GM18951 (cell line): ENCODE measurements at regions not wholly inside any gene's neighbourhood (a gene's known extent, or its start where the extent isn't known, plus 50 kb on each side); places are given as distances from the start of the nearest gene placed in this dataset.

Experiments
- POLR2A ChIP-seq: IDR thresholded peaks from 4 replicates; pipeline ENCODE4 v1.6.1; 2011; ENCODE audit warnings: mild to moderate bottlenecking; ENCODE audit not compliant: insufficient read length, insufficient read depth; ENCODE audit errors: extremely low read depth
- in situ Hi-C: fragments of 300-500 bp; cut with MboI; formaldehyde crosslinking; loops from one replicate; pipeline ENCODE4 v1.12.0; 2022; ENCODE audit warnings: low sequenced_read_pairs, mixed read lengths, inconsistent platforms; ENCODE audit not compliant: unreplicated experiment

DNA sequence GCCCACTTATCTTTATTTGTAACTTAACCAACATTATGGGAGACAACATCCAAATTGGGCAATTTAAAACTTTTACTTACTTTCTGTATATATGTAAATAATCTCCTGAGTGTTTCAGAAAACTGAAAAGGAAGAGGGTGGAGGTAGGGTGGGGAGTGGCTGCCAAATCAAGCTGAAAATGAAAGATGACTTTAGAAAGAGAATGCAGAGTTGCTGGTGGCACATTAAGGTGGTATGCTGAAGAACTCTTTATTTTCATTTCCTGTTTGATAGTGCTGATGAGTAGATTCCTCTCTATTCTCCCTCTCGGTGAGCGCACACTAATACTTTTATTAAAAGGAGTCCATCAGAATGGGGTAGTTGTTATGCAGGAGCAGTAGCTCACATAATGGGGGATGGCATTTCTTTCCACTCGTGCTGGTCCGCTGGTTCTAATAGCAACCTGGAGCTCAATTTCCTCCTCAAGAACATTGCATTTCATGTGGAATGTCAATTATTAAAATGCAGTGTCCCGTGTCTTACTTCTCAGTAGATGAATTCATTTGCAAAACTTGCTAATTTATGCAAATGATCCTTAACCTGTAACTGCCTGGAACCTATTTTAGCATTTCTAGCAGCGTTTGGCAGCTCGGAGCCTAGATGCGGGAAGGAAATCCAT lies 466.9 kb upstream of the HNRNPA3 start:
- in situ Hi-C loops: no loop called here

DNA sequence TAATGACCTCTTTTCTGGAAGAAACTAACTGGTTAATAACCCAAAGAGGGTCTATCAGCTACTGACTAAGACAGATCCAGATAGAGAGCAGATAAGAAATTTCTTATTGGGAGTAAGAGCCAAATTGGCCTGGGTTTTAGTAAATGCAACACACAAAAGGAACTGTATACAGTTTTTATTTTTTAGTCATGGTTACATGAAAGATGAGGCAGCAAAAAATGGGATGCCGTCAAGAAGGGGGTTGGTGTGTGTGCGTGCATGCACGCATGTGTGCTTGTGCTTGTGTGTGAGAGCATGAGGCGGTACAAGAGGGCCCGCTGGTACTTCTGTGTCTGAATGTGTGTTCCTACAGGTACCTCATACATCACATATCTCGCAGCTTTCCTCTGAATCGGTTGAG lies 466.2 kb upstream of the HNRNPA3 start:
- in situ Hi-C loops: no loop called here
- TF ChIP-seq POLR2A: no peak

More for the DNA sequence above, 466.9 kb upstream of the HNRNPA3 start:
- no peak for TF ChIP-seq POLR2A

DNA sequence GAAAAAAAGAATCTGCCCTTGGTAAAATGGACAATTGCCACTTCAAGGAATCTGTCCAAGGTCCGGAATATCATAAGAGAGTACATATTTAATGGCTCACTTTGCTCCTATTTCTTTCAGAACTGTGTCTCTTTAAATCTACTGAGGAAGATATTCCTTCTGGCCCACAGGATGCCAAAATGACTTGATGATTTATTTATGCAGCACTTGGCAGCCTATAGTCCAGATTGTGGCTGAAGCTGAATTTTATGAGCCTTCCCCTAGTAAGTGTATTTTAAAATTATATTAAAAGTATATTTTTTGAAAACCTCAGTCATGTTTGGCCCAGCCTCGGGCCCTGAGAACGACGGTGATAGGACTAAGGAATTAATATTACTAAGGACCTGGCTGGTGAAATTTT lies 465.1 kb upstream of the HNRNPA3 start:
- TF ChIP-seq POLR2A: no peak
- in situ Hi-C loops: no loop called here

DNA sequence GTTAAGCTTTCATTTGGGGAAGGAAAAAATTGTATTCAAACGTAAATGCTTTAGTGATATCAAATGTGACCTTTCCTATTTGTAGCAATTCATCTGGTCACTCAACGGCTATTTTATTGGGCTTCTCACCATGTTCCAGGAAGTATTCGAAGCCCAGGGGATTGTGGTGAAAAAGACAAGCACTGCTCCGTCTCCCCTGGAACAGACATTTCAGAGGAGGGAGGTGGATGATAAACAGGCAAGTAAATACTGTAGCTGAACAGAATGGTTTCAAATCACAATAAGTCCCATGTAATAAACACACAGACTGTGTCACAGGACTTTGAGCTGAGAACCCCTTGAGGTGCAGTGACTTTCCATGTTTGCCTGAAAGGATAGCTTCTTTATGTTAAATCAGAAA lies 464.7 kb upstream of the HNRNPA3 start:
- in situ Hi-C loops: no loop called here
- no peak for TF ChIP-seq POLR2A

DNA sequence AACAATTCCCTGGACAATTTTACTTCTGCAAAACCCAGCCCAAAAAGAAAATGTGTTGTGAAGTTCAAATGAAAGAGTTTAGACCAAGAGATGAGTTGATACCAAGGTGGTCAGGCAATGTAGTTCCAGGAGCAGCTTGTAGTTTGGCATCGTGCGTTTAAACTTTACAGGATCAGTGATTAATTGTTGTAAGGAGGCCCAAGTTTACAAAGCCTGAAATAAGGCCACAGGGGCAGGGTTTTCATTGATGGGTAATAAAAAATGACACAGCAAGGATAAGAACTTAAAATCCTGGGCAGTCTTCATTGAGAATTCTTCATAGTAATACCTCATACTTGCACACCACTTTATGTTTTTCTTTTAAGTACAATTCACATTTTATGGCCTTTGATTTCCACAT lies 463.9 kb upstream of the HNRNPA3 start:
- TF ChIP-seq POLR2A: no peak
- in situ Hi-C loops: no loop called here

DNA sequence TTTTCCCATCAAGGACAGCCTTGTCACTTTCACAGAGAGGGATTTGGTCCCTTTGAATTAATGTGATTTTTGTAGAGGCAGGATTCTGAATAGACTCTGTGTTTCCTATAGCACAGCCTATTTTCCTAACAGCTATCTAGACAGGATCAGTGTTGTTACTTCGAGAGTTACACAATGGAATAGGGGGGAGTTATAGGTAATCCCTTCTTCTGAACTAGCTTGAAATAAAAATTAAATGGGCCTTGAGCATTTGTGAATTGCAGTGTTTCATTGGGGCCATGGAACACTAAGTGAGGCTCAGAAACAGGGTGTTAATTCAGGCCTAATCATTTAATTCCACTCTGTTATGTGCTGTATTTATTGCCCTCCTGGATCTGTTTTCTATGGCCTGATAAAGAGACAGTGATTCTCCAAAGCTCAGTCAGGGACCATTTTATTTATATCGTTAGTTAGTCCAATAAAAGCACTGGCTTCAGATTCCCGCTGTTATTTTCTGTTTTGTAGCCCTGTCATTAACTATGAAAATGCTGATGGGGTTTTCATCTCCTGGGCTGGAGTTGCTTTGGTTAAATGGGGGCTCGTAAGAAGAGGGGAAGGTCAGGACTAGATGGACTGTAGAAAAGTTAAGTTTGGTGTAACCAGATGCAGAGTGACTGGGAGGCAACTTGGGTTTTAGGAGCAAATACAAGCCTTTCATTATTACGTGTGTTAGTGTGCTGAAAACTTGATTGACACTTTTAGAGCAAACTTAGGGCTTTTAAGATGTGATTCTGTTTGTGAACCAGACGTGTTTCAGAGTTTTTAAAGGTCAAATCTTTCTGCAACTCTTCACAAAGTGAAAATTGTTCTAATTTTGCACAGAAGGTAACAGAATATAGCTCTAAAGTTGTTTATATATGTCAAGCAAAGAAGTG lies 461.0 kb upstream of the HNRNPA3 start:
- in situ Hi-C loops: no loop called here
- TF ChIP-seq POLR2A: no peak

DNA sequence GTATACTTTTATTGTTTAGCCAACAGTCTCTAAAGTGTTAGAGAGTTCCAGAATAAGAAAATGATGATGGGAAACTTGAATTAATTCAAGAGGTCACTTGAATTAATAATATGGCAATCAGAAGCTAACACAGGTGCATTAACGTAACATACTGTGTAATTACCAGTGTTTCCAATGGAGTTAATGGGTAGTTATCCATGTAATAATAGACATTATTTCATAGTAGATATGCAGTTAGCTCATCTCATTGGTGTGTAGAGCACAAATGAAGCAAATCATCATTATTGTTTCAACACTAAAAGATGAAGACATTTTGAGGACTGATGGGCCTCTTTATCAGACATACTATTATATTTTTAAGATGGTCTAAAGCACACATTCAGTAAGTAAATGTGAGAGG lies 460.3 kb upstream of the HNRNPA3 start:
- no peak for TF ChIP-seq POLR2A
- in situ Hi-C loops: no loop called here

DNA sequence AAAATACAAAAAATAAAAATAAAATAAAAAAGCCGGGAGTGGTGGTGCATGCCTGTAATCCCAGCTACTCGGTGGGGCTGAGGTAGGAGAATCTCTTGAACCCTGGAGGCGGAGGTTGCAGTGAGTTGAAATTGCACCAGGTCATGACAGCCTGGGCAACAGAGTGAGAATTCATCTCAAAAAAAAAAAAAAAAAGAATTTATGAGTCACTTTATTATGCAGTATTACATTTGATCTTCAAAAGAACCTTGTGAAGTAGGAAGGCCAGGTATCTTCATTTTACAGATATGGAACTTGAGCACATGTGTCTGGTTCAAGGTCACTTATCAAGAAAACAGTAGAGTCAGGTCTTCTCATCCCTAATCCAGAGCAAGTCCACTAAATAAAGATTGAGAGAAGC lies 459.4 kb upstream of the HNRNPA3 start:
- no peak for TF ChIP-seq POLR2A
- in situ Hi-C loops: no loop called here

DNA sequence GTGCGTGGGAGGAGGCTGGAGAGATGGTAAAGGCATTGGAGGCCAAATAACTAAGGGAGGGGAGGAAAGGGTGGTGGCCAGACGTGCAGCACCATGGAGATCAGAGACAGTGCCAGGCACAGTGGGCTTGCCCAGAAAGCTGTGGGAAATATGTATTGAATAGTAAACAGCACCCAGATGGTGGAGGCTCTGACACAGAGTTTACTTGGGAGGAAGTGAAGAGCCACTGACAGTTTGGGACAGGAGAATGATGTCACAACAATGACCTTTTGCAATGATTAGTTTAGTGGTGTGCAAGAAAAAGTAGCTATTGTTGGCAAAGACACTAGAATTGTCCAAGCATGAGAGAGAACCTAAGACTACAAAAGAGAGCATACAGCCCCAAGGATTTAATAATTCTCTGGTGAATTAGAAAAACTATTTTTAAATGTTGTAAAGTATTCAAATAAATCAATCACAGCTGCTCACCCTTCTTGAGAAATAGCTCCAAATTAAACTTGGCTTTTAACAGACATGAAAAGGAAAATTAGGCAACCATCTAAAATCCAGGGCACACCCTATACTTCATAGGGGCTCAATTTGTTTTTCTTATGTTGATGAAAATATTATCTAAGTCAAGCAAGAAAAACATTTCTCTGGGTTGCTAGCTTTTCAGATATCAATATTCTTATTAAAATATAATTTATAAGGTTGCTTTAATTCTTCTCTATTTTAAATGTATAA lies 458.7 kb upstream of the HNRNPA3 start:
- in situ Hi-C loops: no loop called here
- TF ChIP-seq POLR2A: no peak

DNA sequence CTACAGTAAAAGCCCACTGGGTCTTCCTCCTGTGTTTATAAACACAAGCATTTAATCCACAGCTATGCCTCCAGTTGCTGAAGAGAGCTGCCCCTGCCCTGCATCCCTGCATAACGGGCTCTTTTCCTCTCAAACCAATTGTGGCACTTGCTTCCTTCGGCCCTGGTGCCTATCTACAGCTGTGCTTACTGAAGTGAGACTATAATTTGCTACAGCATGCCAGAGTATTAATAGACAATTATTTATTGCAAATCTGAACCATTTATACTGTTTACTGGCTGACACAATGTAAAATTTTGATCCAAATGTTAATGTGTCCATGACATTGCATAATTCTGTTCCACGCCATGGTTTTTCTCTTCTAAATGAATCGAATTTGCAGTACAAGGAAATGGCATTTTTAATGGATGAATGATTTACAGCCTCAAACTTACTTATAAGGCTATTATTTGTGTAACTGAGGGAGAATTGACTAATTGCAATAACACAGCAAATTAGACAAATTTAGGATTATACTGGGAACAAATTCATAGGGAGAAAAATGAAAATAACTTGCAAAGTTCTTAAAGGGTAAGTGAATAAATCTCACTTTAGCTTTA lies 457.0 kb upstream of the HNRNPA3 start:
- in situ Hi-C loops: no loop called here
- no peak for TF ChIP-seq POLR2A

DNA sequence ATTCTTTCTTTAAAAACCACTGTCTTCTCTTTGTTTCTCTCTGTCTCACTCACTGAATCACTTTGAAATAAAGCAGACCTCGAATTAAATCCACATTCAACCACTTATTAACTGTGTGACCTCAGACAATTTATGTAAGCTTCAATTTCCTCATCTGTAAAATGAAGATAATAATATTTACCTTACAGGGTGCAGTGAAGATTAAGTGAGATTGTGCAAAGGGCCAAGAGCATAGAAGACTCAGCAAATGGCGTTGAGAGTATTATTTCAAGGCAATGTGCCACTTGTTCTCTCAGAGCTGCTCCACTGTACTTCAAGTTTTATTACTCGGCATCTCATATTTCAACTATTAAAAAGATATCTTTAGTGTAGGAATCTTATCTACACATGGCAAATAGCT lies 454.2 kb upstream of the HNRNPA3 start:
- TF ChIP-seq POLR2A: no peak
- in situ Hi-C loops: no loop called here

DNA sequence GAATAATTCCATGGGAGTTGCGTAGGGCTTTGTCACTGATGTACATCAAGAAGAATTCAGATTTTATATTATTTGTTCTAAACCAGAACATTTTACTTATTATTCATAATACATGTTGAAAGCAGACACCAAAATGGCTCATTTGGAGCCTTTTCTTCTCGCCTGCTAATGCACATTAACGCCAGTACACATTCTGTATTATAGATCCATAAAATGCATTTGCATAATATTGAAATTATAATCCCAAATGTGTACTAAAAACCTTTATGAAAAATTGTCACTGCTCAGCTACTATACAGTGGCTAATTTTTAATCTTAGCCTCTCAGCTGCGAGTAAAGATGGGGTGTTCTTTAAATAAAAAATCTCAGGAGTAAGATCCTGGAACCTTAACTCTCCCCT lies 452.2 kb upstream of the HNRNPA3 start:
- in situ Hi-C loops: no loop called here
- TF ChIP-seq POLR2A: no peak

DNA sequence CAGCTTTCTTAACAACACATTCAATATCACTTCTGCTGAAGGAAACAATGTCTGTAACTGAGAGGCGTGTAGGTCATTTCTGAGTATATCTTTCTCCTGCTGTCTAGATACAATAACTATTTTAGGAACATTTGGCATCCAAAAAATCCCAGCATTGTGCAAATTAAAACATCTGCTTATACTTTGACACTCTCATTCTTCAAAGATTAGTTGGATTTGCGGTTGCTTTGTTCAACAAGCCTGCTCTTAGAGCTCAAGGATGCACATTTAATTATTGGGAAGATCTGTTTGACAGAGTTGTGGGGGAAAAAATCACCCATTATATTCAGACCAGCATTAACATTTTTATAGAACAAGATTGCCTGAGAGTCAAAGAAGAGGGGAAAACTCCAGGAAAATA lies 449.5 kb upstream of the HNRNPA3 start:
- TF ChIP-seq POLR2A: no peak
- in situ Hi-C loops: no loop called here

DNA sequence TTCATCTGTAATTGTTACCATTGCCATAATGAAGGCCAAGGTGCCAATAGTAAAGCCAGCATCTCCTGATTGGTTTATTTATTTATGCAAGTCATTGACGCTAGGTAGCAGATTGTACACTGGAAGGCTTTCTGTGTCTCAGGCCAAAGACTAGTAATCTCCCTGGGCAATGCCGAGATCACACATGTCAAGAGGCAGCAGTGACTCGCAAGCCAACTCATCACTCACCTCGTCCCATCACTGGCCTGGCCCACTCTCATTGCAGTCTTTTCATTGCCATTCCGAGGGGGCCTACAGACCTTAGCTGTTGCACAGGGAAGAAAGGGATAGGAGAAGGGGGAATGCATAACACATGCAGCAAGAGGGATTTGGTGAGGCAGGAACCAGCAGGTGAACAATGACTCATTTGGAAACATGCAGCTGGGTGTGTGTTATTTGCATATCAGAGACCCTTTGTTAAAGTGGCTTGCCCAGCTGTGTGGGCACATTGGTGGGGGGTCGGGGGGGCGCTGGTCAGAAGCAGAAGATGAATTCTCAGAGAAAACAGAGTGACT lies 448.7 kb upstream of the HNRNPA3 start:
- in situ Hi-C loops: no loop called here
- no peak for TF ChIP-seq POLR2A
